ENCODE measurements at regions not wholly inside any gene's neighbourhood (a gene's known extent, or its start where the extent isn't known, plus 50 kb on each side); places are given as distances from the start of the nearest gene placed in this dataset.

- H3K36me3 ChIP-seq (replicated peaks in 1 of 2; ENCODE audit: insufficient read depth in 1 of 2, low read depth in 2 of 2): no peaks in the 10 kb centered on the region
- TF ChIP-seq CTCF (IDR thresholded peaks at IDR 0.05) (no peak), POLR2A (IDR thresholded peaks at IDR 0.05) (no peak)
- WGBS, 2 donors: 70 to 72% methylated on average over 10 of the region's 10 CpGs
These were observed 426.7 kb upstream of the B3GAT1 start for GRCh38 chr11:134838708-134839107.

DNA sequence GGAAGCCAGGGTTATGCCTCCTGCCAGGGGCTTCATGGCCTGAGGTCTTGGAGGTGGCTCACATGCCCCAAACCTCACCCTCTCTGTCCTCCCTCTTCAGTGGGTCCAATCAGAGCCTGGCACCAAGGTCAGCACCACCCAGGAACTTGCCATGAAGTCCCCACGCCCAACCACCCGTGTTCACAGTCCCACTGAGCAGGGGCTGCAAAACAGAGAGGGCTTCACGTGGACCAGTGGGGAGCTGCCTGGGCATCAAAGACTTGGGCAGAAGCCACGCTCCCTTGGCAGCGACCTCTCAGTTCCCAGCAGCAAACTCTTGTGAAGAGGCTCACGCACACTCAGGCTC, 425.8 kb upstream of the B3GAT1 start:
- intact Hi-C loops (cut with DNase I): no loop called here
- no peak for DNase-seq
- Histone ChIP-seq H3K27ac (no peak overlapping the region), H3K4me1 (no peaks in the 10 kb centered on the region), H3K27me3 (no peaks in the 10 kb centered on the region), H3K4me3 (no peak overlapping the region), H3K9me3 (no peaks in the 10 kb centered on the region), H3K36me3 (replicated peaks in 1 of 2; ENCODE audit: insufficient read depth in 1 of 2, low read depth in 2 of 2) (no peaks in the 10 kb centered on the region)
- WGBS, 2 donors: 60 to 73% methylated on average over 2 to 6 of the region's 6 CpGs
- no peak for TF ChIP-seq POLR2A (IDR thresholded peaks at IDR 0.05)
- no peak for TF ChIP-seq CTCF (IDR thresholded peaks at IDR 0.05)
- no peak for ATAC-seq

More at GRCh38 chr11:134838708-134839107, 426.7 kb upstream of the B3GAT1 start:
- intact Hi-C loops (cut with DNase I): no loop called here
- Histone ChIP-seq H3K4me1 (no peaks in the 10 kb centered on the region), H3K9me3 (no peaks in the 10 kb centered on the region), H3K27ac (no peak overlapping the region), H3K4me3 (no peak overlapping the region), H3K27me3 (no peaks in the 10 kb centered on the region)
- no peak for DNase-seq
- no peak for ATAC-seq

DNA sequence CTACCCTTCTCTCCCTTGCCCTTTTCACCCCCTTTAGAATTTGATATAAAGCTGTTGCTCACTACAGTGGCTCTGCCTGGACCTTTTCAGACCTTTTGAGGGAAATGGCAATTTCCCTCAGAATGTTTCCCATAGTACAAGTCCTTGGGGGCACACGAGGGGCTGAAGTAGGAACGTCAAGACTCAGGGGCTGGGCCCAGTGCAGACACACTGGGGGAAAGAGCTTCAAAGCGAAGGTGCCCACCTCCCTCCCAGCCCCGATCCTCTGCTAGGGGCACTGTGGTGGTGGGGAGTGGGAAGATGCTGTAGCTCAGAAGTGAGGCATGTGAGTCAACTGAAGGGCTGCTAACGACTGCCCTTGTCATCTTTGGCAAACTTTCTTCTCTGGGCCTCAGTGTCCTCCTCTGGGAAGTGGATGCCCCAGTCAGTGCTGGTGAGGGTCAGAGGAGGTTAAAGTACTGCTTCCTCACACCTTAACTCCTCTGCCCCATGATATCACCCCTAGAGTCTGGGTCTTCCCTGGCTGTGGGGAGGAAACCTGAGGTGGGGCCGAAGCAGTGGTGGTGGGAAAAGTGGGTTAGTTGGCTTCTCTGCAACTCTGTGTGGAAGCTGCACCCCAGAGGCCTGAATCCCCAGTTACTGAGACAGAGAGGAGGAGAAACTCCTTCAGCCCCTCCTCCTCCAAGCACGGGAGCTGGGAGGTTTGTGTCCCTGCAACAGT, 425.3 kb upstream of the B3GAT1 start:
- H3K27me3 ChIP-seq: no peaks in the 10 kb centered on the region
- no peak overlapping the region for H3K27ac ChIP-seq
- no peaks in the 10 kb centered on the region for H3K9me3 ChIP-seq
- no peak for ATAC-seq
- 53 to 60% methylated on average over 7 of the region's 7 CpGs for WGBS, 2 donors
- TF ChIP-seq CTCF (IDR thresholded peaks at IDR 0.05) (no peak), POLR2A (IDR thresholded peaks at IDR 0.05) (no peak)
- no peaks in the 10 kb centered on the region for H3K36me3 ChIP-seq (replicated peaks in 1 of 2; ENCODE audit: insufficient read depth in 1 of 2, low read depth in 2 of 2)
- intact Hi-C loops (cut with DNase I): no loop called here
- no peak overlapping the region for H3K4me3 ChIP-seq
- no peaks in the 10 kb centered on the region for H3K4me1 ChIP-seq
- DNase-seq: no peak

GRCh38 chr11:134836561-134836960, 424.5 kb upstream of the B3GAT1 start:
- Histone ChIP-seq H3K36me3 (replicated peaks in 1 of 2; ENCODE audit: insufficient read depth in 1 of 2, low read depth in 2 of 2) (no peaks in the 10 kb centered on the region), H3K9me3 (no peaks in the 10 kb centered on the region), H3K27me3 (no peaks in the 10 kb centered on the region), H3K4me1 (no peaks in the 10 kb centered on the region), H3K27ac (no peak overlapping the region), H3K4me3 (no peak overlapping the region)
- WGBS, 2 donors: 36 to 64% methylated on average over 4 of the region's 4 CpGs
- intact Hi-C loops (cut with DNase I): no loop called here
- no peak for DNase-seq
- no peak for ATAC-seq
- no peak for TF ChIP-seq POLR2A (IDR thresholded peaks at IDR 0.05)
- TF ChIP-seq CTCF (IDR thresholded peaks at IDR 0.05): no peak

DNA sequence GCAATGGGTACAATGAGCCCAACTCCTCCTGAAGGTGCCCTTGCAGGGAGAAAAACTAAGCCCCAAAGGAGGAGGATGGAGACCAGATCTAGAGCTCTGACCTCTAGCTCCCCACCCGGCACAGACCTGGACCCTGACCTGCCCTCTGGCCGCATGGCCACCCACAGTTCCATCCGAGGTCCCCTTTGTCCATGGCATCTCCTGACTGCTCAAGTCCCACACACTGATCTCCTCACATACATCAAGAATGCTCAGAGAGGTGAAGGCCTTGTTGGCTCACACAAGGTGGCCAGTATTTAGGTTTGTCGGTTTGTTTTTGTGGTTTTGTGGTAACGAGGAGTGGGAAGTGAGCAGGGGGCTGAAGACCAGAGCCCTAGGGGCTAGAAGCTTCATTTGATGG, 423.5 kb upstream of the B3GAT1 start:
- DNase-seq (no peak), ATAC-seq (no peak)
- Histone ChIP-seq H3K27ac (no peak overlapping the region), H3K9me3 (no peaks in the 10 kb centered on the region), H3K4me3 (no peak overlapping the region), H3K27me3 (no peaks in the 10 kb centered on the region), H3K36me3 (replicated peaks in 1 of 2; ENCODE audit: insufficient read depth in 1 of 2, low read depth in 2 of 2) (no peaks in the 10 kb centered on the region), H3K4me1 (no peaks in the 10 kb centered on the region)
- TF ChIP-seq CTCF (IDR thresholded peaks at IDR 0.05) (no peak), POLR2A (IDR thresholded peaks at IDR 0.05) (no peak)
- WGBS, 2 donors: 48% methylated on average over 5 of the region's 5 CpGs; no CpG with 5 or more reads in 1 of the 2 donors
- intact Hi-C loops (cut with DNase I): no loop called here

All from body of pancreas (tissue), 4 donors.